Chondrocyte (in vitro differentiated cells): ENCODE measurements at regions not wholly inside any gene's neighbourhood (a gene's known extent, or its start where the extent isn't known, plus 50 kb on each side); places are given as distances from the start of the nearest gene placed in this dataset.
"Not testable (repeated sequence)": the region's sequence is repeated elsewhere in the genome, so short reads cannot be mapped to it uniquely, and the experiment has no call there.

Experiments
- DNase-seq: peaks from one replicate; pipeline ENCODE4 v3.0.0; 2021; ENCODE audit warnings: mixed read lengths, low spot score
- H3K27ac Mint-ChIP-seq: one replicate; pipeline ENCODE4 v1.8.0; 2021; ENCODE audit warnings: mild to moderate bottlenecking, moderate library complexity, mixed read lengths; ENCODE audit not compliant: unreplicated experiment
- H3K27me3 Mint-ChIP-seq: 2 replicates; pipeline ENCODE4 v1.8.0; 2021; ENCODE audit warnings: low read depth, mixed read lengths
- H3K36me3 Mint-ChIP-seq: 2 replicates; pipeline ENCODE4 v1.8.0; 2021; ENCODE audit warnings: low read depth, mixed read lengths
- H3K4me1 Mint-ChIP-seq: 2 replicates; pipeline ENCODE4 v1.8.0; 2021; ENCODE audit warnings: low read depth, mild to moderate bottlenecking, mixed read lengths
- H3K4me3 Mint-ChIP-seq: one replicate; pipeline ENCODE4 v1.8.0; 2021; ENCODE audit warnings: mild to moderate bottlenecking, moderate library complexity, mixed read lengths; ENCODE audit not compliant: unreplicated experiment
- H3K9me3 Mint-ChIP-seq: 2 replicates; pipeline ENCODE4 v1.8.0; 2021; ENCODE audit warnings: low read depth, mixed read lengths
- TF ChIP-seq, protein P1 (sequence below): fragments of 200-600 bp; sonication (generic); IDR thresholded peaks from 2 replicates; pipeline ENCODE4 v1.5.0; 2021; ENCODE audit warnings: antibody characterized with exemption, mild to moderate bottlenecking, moderate library complexity

- TF ChIP-seq, protein P1, sequence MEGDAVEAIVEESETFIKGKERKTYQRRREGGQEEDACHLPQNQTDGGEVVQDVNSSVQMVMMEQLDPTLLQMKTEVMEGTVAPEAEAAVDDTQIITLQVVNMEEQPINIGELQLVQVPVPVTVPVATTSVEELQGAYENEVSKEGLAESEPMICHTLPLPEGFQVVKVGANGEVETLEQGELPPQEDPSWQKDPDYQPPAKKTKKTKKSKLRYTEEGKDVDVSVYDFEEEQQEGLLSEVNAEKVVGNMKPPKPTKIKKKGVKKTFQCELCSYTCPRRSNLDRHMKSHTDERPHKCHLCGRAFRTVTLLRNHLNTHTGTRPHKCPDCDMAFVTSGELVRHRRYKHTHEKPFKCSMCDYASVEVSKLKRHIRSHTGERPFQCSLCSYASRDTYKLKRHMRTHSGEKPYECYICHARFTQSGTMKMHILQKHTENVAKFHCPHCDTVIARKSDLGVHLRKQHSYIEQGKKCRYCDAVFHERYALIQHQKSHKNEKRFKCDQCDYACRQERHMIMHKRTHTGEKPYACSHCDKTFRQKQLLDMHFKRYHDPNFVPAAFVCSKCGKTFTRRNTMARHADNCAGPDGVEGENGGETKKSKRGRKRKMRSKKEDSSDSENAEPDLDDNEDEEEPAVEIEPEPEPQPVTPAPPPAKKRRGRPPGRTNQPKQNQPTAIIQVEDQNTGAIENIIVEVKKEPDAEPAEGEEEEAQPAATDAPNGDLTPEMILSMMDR: no peak
- Mint-ChIP-seq H3K27me3 (no peaks in the 10 kb centered on the region), H3K36me3 (no peaks in the 10 kb centered on the region), H3K4me3 (no peak overlapping the region), H3K9me3 (no peaks in the 10 kb centered on the region), H3K27ac (no peak overlapping the region), H3K4me1 (no peaks in the 10 kb centered on the region)
- DNase-seq: no peak
These were observed 79.8 kb upstream of the ADAMTS18 start for GRCh38 chr16:77514500-77515220.

DNA sequence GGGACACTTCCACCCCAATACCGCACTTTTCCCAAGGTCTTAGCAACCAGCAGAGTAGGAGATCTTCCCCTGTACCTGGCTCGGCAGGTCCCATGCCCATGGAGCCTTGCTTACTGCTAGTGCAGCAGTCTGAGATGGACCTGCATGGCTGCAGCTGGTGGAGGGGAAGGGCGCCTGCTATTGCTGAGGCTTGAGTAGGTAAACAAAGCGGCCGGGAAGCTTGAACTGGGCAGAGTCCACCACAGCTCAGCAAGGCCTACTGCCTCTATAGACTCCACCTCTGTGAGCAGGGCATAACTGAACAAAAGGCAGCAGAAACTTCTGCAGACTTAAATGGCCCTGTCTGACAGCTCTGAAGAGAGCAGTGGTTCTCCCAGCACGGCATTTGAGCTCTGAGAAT lies 90.4 kb upstream of the ADAMTS18 start:
- H3K9me3 Mint-ChIP-seq: peaks cover 30% of the 10 kb centered on the region
- not testable (repeated sequence) for H3K4me3 Mint-ChIP-seq, H3K27me3 Mint-ChIP-seq, DNase-seq, H3K4me1 Mint-ChIP-seq, H3K36me3 Mint-ChIP-seq, H3K27ac Mint-ChIP-seq

DNA sequence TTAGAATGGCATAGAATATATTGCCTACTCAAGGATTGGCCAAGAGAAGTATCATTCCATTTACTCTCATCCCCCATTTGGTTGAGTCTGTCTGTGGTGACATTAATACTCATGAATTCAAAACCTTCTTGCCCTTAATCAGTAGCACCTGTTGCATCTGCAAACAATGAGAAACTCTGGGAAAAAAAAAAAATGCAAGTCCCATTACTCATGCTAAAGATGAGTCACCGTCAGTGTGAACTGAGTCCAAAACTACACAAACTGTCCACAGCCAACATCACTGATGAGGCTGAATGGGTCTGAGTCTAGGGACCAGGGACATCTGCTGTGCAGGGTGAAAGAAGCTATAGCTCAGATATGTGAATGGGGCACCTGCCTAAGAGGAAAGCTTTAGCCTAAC lies 96.9 kb upstream of the ADAMTS18 start:
- Mint-ChIP-seq H3K4me3 (no peak overlapping the region), H3K27me3 (peaks cover 6% of the 10 kb centered on the region), H3K36me3 (no peaks in the 10 kb centered on the region), H3K9me3 (peaks cover 8% of the 10 kb centered on the region), H3K4me1 (no peaks in the 10 kb centered on the region), H3K27ac (no peak overlapping the region)
- DNase-seq: no peak
- TF ChIP-seq, protein P1: no peak

- no peaks in the 10 kb centered on the region for H3K9me3 Mint-ChIP-seq
- no peak for DNase-seq
These were observed 102.0 kb upstream of the ADAMTS18 start for GRCh38 chr16:77536809-77537208.

DNA sequence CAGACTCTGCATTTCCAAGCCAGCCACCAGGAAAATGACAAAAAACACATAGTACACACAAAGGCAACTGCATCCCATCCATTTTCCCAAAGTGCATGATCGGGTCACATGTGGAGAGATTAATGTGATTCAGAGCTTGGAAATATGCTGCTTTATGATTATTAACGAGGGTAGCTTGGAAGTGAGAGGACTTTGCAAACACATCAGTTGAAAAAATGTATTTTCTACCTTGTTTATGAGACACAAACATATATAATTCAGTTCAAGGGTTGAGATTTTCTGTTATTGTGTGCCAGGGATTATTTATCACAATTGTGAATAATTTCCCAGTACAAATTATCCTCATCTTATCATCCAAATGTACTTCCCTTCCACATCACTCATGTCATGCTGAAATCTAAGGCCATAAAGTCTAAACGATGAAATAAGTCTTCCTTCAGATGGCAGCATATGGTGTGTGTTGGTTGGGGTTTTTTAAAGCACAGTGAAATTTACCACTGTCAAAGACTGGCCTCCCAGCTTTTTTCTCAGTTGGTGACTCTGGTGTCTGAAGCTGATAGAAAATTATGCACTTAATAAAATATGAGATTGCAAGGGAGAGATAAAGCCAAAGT lies 104.7 kb upstream of the ADAMTS18 start:
- Mint-ChIP-seq H3K27ac (no peak overlapping the region), H3K4me3 (no peak overlapping the region), H3K4me1 (no peaks in the 10 kb centered on the region), H3K27me3 (peaks cover 8% of the 10 kb centered on the region), H3K36me3 (no peaks in the 10 kb centered on the region), H3K9me3 (no peaks in the 10 kb centered on the region)
- DNase-seq: no peak
- TF ChIP-seq, protein P1: no peak

More at GRCh38 chr16:77536809-77537208, 102.0 kb upstream of the ADAMTS18 start:
- Mint-ChIP-seq H3K27me3 (peaks cover 10% of the 10 kb centered on the region), H3K4me3 (no peak overlapping the region), H3K36me3 (no peaks in the 10 kb centered on the region), H3K4me1 (no peaks in the 10 kb centered on the region), H3K27ac (no peak overlapping the region)
- TF ChIP-seq, protein P1: no peak

GRCh38 chr16:77540646-77541045 lies 105.8 kb upstream of the ADAMTS18 start:
- H3K27ac Mint-ChIP-seq: no peak overlapping the region
- no peak for DNase-seq

More at GRCh38 chr16:77540646-77541045, 105.8 kb upstream of the ADAMTS18 start:
- Mint-ChIP-seq H3K4me1 (no peaks in the 10 kb centered on the region), H3K4me3 (no peak overlapping the region), H3K27me3 (peaks cover 5% of the 10 kb centered on the region), H3K9me3 (no peaks in the 10 kb centered on the region), H3K36me3 (no peaks in the 10 kb centered on the region)
- TF ChIP-seq, protein P1: no peak
